ENCODE measurements at regions not wholly inside any gene's neighbourhood (a gene's known extent, or its start where the extent isn't known, plus 50 kb on each side); places are given as distances from the start of the nearest gene placed in this dataset.

GRCh38 chr2:5562426-5562825 lies 129.8 kb upstream of the SOX11 start:
- TF ChIP-seq, protein P1, sequence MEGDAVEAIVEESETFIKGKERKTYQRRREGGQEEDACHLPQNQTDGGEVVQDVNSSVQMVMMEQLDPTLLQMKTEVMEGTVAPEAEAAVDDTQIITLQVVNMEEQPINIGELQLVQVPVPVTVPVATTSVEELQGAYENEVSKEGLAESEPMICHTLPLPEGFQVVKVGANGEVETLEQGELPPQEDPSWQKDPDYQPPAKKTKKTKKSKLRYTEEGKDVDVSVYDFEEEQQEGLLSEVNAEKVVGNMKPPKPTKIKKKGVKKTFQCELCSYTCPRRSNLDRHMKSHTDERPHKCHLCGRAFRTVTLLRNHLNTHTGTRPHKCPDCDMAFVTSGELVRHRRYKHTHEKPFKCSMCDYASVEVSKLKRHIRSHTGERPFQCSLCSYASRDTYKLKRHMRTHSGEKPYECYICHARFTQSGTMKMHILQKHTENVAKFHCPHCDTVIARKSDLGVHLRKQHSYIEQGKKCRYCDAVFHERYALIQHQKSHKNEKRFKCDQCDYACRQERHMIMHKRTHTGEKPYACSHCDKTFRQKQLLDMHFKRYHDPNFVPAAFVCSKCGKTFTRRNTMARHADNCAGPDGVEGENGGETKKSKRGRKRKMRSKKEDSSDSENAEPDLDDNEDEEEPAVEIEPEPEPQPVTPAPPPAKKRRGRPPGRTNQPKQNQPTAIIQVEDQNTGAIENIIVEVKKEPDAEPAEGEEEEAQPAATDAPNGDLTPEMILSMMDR (IDR thresholded peaks at IDR 0.05; ENCODE audit: low read depth, low read length), result no peak
- no peak for TF ChIP-seq EZH2phosphoT487 (IDR thresholded peaks at IDR 0.05; ENCODE audit: low read depth)

All from OCI-LY3 (cell line).